ENCODE measurements at regions not wholly inside any gene's neighbourhood (a gene's known extent, or its start where the extent isn't known, plus 50 kb on each side); places are given as distances from the start of the nearest gene placed in this dataset.
A peak's percentile ranks its signal among the peaks of the same experiment; 100 is the strongest.

- Histone ChIP-seq H3K4me2 (no peak overlapping the region), H3K9me3 (ENCODE audit: low read depth) (no peaks in the 10 kb centered on the region), H3F3A (ENCODE audit: low read depth) (no peaks in the 10 kb centered on the region), H3K4me1 (no peaks in the 10 kb centered on the region), H2AFZ (replicated peaks) (peak overlapping the region; percentile 70), H3K9ac (no peak overlapping the region), H3K36me3 (no peaks in the 10 kb centered on the region), H4K20me1 (ENCODE audit: low read depth) (no peaks in the 10 kb centered on the region), H3K4me3 (no peak overlapping the region), H3K27ac (no peak overlapping the region), H3K79me2 (ENCODE audit: low read depth) (no peaks in the 10 kb centered on the region), H3K27me3 (no peaks in the 10 kb centered on the region)
- H3K4me3 Mint-ChIP-seq, result no peak overlapping the region
- no peak for DNase-seq (ENCODE audit: low spot score)
- H3K4me1 Mint-ChIP-seq, result peaks cover 7% of the 10 kb centered on the region
- no peaks in the 10 kb centered on the region for H3K27me3 Mint-ChIP-seq (ENCODE audit: insufficient read depth, low read depth)
- peaks cover 2% of the 10 kb centered on the region for H3K9me3 Mint-ChIP-seq
- H3K27ac Mint-ChIP-seq, result no peak overlapping the region
- no peaks in the 10 kb centered on the region for H3K36me3 Mint-ChIP-seq
- TF ChIP-seq CTCF (IDR thresholded peaks at IDR 0.05) (no peak), EZH2 (IDR thresholded peaks at IDR 0.05) (no peak), EZH2phosphoT487 (IDR thresholded peaks at IDR 0.05) (no peak)
Measured at GRCh38 chr7:94763268-94763667, 107.3 kb upstream of the SGCE start.

GRCh38 chr7:94769724-94770123 is 113.8 kb upstream of the SGCE start:
- peaks cover 6% of the 10 kb centered on the region for H3K9me3 Mint-ChIP-seq
- H3K4me1 Mint-ChIP-seq, result no peaks in the 10 kb centered on the region

GRCh38 chr7:94778711-94779459 is 123.0 kb upstream of the SGCE start:
- Histone ChIP-seq H3K79me2 (ENCODE audit: low read depth) (no peaks in the 10 kb centered on the region), H3K27me3 (no peaks in the 10 kb centered on the region), H3K36me3 (no peaks in the 10 kb centered on the region), H4K20me1 (ENCODE audit: low read depth) (no peaks in the 10 kb centered on the region), H3K4me2 (no peak overlapping the region), H3K27ac (no peak overlapping the region), H3K9me3 (ENCODE audit: low read depth) (no peaks in the 10 kb centered on the region), H2AFZ (replicated peaks) (no peak overlapping the region), H3K9ac (no peak overlapping the region), H3K4me1 (no peaks in the 10 kb centered on the region), H3F3A (ENCODE audit: low read depth) (no peaks in the 10 kb centered on the region), H3K4me3 (no peak overlapping the region)
- Mint-ChIP-seq H3K4me3 (no peak overlapping the region), H3K4me1 (no peaks in the 10 kb centered on the region), H3K27me3 (ENCODE audit: insufficient read depth, low read depth) (no peaks in the 10 kb centered on the region), H3K27ac (no peak overlapping the region), H3K9me3 (no peaks in the 10 kb centered on the region), H3K36me3 (no peaks in the 10 kb centered on the region)
- no peak for DNase-seq (ENCODE audit: low spot score)
- no peak for TF ChIP-seq CTCF (IDR thresholded peaks at IDR 0.05)
- TF ChIP-seq EZH2phosphoT487 (IDR thresholded peaks at IDR 0.05), result no peak
- TF ChIP-seq EZH2 (IDR thresholded peaks at IDR 0.05), result no peak

More at GRCh38 chr7:94769724-94770123, 113.8 kb upstream of the SGCE start:
- Histone ChIP-seq H3K4me3 (no peak overlapping the region), H3K27ac (no peak overlapping the region), H3K4me2 (no peak overlapping the region), H3K4me1 (no peaks in the 10 kb centered on the region), H3F3A (ENCODE audit: low read depth) (no peaks in the 10 kb centered on the region), H3K36me3 (no peaks in the 10 kb centered on the region), H4K20me1 (ENCODE audit: low read depth) (no peaks in the 10 kb centered on the region), H3K79me2 (ENCODE audit: low read depth) (no peaks in the 10 kb centered on the region), H3K9ac (no peak overlapping the region), H2AFZ (replicated peaks) (no peak overlapping the region), H3K27me3 (no peaks in the 10 kb centered on the region), H3K9me3 (ENCODE audit: low read depth) (no peaks in the 10 kb centered on the region)
- H3K27ac Mint-ChIP-seq, result no peak overlapping the region
- TF ChIP-seq EZH2 (IDR thresholded peaks at IDR 0.05) (no peak), EZH2phosphoT487 (IDR thresholded peaks at IDR 0.05) (no peak), CTCF (IDR thresholded peaks at IDR 0.05) (no peak)
- H3K4me3 Mint-ChIP-seq, result no peak overlapping the region
- no peak for DNase-seq (ENCODE audit: low spot score)
- no peaks in the 10 kb centered on the region for H3K27me3 Mint-ChIP-seq (ENCODE audit: insufficient read depth, low read depth)
- H3K36me3 Mint-ChIP-seq, result no peaks in the 10 kb centered on the region
